ENCODE measurements at regions not wholly inside any gene's neighbourhood (a gene's known extent, or its start where the extent isn't known, plus 50 kb on each side); places are given as distances from the start of the nearest gene placed in this dataset.

DNA sequence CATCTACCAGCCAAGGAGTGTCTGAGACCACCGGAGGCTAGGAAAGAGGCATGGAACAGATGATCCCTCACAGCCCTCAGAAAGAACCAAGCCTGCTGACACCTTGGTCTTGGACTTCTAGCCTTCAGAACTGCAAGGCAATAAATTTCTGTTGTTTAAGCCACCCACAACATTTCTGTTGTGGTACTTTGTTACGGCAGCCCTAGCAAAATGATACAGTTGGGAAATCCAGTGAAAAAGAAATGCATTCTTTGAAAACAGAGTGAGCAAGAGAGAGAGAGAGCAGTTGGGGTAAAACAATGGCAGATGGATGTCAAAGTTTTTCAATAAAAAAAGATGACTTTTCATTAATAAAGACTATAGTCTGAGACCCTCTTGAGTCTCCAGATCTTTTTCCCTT, 219.4 kb downstream of the NFKBIZ start:
- TF ChIP-seq, protein P1, sequence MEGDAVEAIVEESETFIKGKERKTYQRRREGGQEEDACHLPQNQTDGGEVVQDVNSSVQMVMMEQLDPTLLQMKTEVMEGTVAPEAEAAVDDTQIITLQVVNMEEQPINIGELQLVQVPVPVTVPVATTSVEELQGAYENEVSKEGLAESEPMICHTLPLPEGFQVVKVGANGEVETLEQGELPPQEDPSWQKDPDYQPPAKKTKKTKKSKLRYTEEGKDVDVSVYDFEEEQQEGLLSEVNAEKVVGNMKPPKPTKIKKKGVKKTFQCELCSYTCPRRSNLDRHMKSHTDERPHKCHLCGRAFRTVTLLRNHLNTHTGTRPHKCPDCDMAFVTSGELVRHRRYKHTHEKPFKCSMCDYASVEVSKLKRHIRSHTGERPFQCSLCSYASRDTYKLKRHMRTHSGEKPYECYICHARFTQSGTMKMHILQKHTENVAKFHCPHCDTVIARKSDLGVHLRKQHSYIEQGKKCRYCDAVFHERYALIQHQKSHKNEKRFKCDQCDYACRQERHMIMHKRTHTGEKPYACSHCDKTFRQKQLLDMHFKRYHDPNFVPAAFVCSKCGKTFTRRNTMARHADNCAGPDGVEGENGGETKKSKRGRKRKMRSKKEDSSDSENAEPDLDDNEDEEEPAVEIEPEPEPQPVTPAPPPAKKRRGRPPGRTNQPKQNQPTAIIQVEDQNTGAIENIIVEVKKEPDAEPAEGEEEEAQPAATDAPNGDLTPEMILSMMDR (IDR thresholded peaks at IDR 0.05; ENCODE audit: low read depth, low read length): no peak
- TF ChIP-seq EZH2phosphoT487 (IDR thresholded peaks at IDR 0.05; ENCODE audit: low read depth): no peak
